Testis (tissue), 2 donors: ENCODE measurements at regions not wholly inside any gene's neighbourhood (a gene's known extent, or its start where the extent isn't known, plus 50 kb on each side); places are given as distances from the start of the nearest gene placed in this dataset.

Source experiments
- POLR2A ChIP-seq: fragments of 450-650 bp; IDR thresholded peaks from one replicate; pipeline ENCODE4 v1.6.1; 2017; ENCODE audit warnings: antibody characterized with exemption, mild to moderate bottlenecking, moderate library complexity
- TF ChIP-seq, protein P1 (sequence below), 3 experiments: fragments of 450-650 bp in 2 of 3; fragments of 200-600 bp in 1 of 3; sonication (generic) in 1 of 3; IDR thresholded peaks; one replicate each; pipeline ENCODE4 v1.5.1; 2016 to 2019; ENCODE audit warnings: antibody characterized with exemption in 3 of 3, mild to moderate bottlenecking in 2 of 3, moderate library complexity in 1 of 3

DNA sequence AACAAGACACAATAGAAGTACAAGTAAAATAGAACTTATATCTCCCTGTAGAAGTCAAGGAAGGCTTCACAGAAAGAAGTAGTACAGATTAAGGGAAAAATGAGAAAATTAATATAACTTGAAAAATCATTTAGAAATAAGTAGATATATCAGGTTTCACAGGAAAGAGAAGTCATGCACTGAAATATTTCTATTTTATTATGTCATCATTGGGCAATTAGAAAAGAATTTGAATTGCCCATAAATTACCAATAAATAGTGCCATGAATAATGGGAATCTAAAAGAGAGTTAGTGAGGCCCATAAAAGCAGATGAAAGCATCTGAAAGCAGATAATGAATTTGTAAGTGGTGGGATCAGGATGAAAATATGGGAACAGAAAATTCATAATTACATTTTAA lies 1597.8 kb downstream of the PLA2G4A start:
- TF ChIP-seq, protein P1, sequence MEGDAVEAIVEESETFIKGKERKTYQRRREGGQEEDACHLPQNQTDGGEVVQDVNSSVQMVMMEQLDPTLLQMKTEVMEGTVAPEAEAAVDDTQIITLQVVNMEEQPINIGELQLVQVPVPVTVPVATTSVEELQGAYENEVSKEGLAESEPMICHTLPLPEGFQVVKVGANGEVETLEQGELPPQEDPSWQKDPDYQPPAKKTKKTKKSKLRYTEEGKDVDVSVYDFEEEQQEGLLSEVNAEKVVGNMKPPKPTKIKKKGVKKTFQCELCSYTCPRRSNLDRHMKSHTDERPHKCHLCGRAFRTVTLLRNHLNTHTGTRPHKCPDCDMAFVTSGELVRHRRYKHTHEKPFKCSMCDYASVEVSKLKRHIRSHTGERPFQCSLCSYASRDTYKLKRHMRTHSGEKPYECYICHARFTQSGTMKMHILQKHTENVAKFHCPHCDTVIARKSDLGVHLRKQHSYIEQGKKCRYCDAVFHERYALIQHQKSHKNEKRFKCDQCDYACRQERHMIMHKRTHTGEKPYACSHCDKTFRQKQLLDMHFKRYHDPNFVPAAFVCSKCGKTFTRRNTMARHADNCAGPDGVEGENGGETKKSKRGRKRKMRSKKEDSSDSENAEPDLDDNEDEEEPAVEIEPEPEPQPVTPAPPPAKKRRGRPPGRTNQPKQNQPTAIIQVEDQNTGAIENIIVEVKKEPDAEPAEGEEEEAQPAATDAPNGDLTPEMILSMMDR (IDR thresholded peaks at IDR 0.05) = no peak
- no peak for TF ChIP-seq POLR2A
